A549 (cell line): ENCODE measurements at regions not wholly inside any gene's neighbourhood (a gene's known extent, or its start where the extent isn't known, plus 50 kb on each side); places are given as distances from the start of the nearest gene placed in this dataset.

Experiments
- ATOH8 ChIP-seq: fragments of 250-450 bp; sonication (Bioruptor Pico); IDR thresholded peaks from 2 replicates; pipeline ENCODE4 v1.5.0; 2020; ENCODE audit warnings: low read depth, mild to moderate bottlenecking, moderate library complexity
- BCL3 ChIP-seq: fragments of >200 bp; sonication (Bioruptor Twin); formaldehyde crosslinking; IDR thresholded peaks from 3 replicates; pipeline ENCODE4 v1.6.1; 2016
- CBX2 ChIP-seq: fragments of 200-600 bp; sonication (generic); IDR thresholded peaks from 2 replicates; pipeline ENCODE4 v1.6.1; 2016; ENCODE audit warnings: low read depth, mild to moderate bottlenecking, borderline replicate concordance
- CBX8 ChIP-seq: fragments of 200-600 bp; sonication (generic); IDR thresholded peaks from 2 replicates; pipeline ENCODE4 v1.6.1; 2016
- CHD2 ChIP-seq: fragments of 150-350 bp; IDR thresholded peaks from 2 replicates; pipeline ENCODE4 v1.6.1; 2014; ENCODE audit warnings: low read length; ENCODE audit not compliant: partially characterized antibody
- CHD4 ChIP-seq: fragments of 200-600 bp; sonication (generic); IDR thresholded peaks from 2 replicates; pipeline ENCODE4 v1.6.1; 2016; ENCODE audit warnings: antibody characterized with exemption, mild to moderate bottlenecking, borderline replicate concordance
- EHF ChIP-seq: fragments of 250-450 bp; sonication (Bioruptor Pico); IDR thresholded peaks from 2 replicates; pipeline ENCODE4 v1.5.0; 2020; ENCODE audit warnings: mild to moderate bottlenecking
- EHMT2 ChIP-seq: fragments of 200-600 bp; sonication (generic); IDR thresholded peaks from 2 replicates; pipeline ENCODE4 v1.6.1; 2016; ENCODE audit warnings: antibody characterized with exemption, low read depth, mild to moderate bottlenecking, moderate library complexity
- EP300 ChIP-seq, 2 experiments: fragments of >200 bp; sonication (Bioruptor Twin); formaldehyde crosslinking; IDR thresholded peaks; 2 replicates in 1 of 2; 3 replicates in 1 of 2; pipeline ENCODE4 v1.6.1; 2016 to 2017
- FOXS1 ChIP-seq: fragments of 250-450 bp; sonication (Bioruptor Pico); IDR thresholded peaks from 2 replicates; pipeline ENCODE4 v1.5.0; 2020; ENCODE audit warnings: mild to moderate bottlenecking, moderate library complexity
- GATA3 ChIP-seq: IDR thresholded peaks from 2 replicates; pipeline ENCODE4 v1.6.1; 2012; ENCODE audit warnings: borderline replicate concordance
- HDAC2 ChIP-seq: fragments of 200-600 bp; sonication (generic); IDR thresholded peaks from 2 replicates; pipeline ENCODE4 v1.6.1; 2016
- HES2 ChIP-seq: fragments of >200 bp; sonication (Bioruptor Twin); formaldehyde crosslinking; IDR thresholded peaks from 2 replicates; pipeline ENCODE4 v1.6.1; 2016
- HEYL ChIP-seq: fragments of 250-450 bp; sonication (Bioruptor Pico); IDR thresholded peaks from 2 replicates; pipeline ENCODE4 v1.8.0; 2021; ENCODE audit warnings: mild to moderate bottlenecking, moderate library complexity
- HOXA7 ChIP-seq: fragments of 250-450 bp; sonication (Bioruptor Pico); IDR thresholded peaks from 2 replicates; pipeline ENCODE4 v1.5.0; 2020; ENCODE audit warnings: mild to moderate bottlenecking, moderate library complexity
- HOXB13 ChIP-seq: fragments of 250-450 bp; sonication (Bioruptor Pico); IDR thresholded peaks from 2 replicates; pipeline ENCODE4 v1.5.0; 2020; ENCODE audit warnings: low read depth, mild to moderate bottlenecking, moderate library complexity
- HOXB5 ChIP-seq: fragments of 250-450 bp; sonication (Bioruptor Pico); IDR thresholded peaks from 2 replicates; pipeline ENCODE4 v1.5.0; 2020; ENCODE audit warnings: mild to moderate bottlenecking, moderate library complexity
- JUN ChIP-seq, 2 experiments: fragments of >200 bp; sonication (Bioruptor Twin); formaldehyde crosslinking; IDR thresholded peaks; 2 replicates in 1 of 2; 3 replicates in 1 of 2; pipeline ENCODE4 v1.6.1; 2016 to 2017
- KDM1A ChIP-seq: fragments of 200-600 bp; sonication (generic); IDR thresholded peaks from 2 replicates; pipeline ENCODE4 v1.6.1; 2016; ENCODE audit warnings: low read depth, mild to moderate bottlenecking
- KDM5A ChIP-seq: fragments of 200-600 bp; sonication (generic); IDR thresholded peaks from 2 replicates; pipeline ENCODE4 v1.6.1; 2016; ENCODE audit warnings: antibody characterized with exemption, mild to moderate bottlenecking
- MAZ ChIP-seq: fragments of 150-350 bp; IDR thresholded peaks from 2 replicates; pipeline ENCODE4 v1.6.1; 2014; ENCODE audit warnings: antibody characterized with exemption, low read depth, low read length, borderline replicate concordance
- MYC ChIP-seq: IDR thresholded peaks from 2 replicates; pipeline ENCODE4 v1.6.1; 2012; ENCODE audit warnings: mild to moderate bottlenecking, inconsistent platforms, low read length, improper control_type of control experiment, borderline replicate concordance
- NPAS2 ChIP-seq: fragments of 250-450 bp; sonication (Bioruptor Pico); IDR thresholded peaks from 2 replicates; pipeline ENCODE4 v1.8.0; 2022; ENCODE audit warnings: mild to moderate bottlenecking, moderate library complexity, borderline replicate concordance
- PHF8 ChIP-seq: fragments of 200-600 bp; sonication (generic); IDR thresholded peaks from 2 replicates; pipeline ENCODE4 v1.6.1; 2016; ENCODE audit warnings: low read depth, mild to moderate bottlenecking, antibody characterized with exemption, moderate library complexity, borderline replicate concordance
- POLR2A ChIP-seq: IDR thresholded peaks from 2 replicates; pipeline ENCODE4 v1.6.1; 2012; ENCODE audit warnings: mild to moderate bottlenecking, low read length
- RARB ChIP-seq: fragments of 250-450 bp; sonication (Bioruptor Pico); IDR thresholded peaks from 2 replicates; pipeline ENCODE4 v1.8.0; 2021; ENCODE audit warnings: mild to moderate bottlenecking, moderate library complexity
- REST ChIP-seq: fragments of 200-600 bp; sonication (generic); IDR thresholded peaks from 2 replicates; pipeline ENCODE4 v1.6.1; 2016; ENCODE audit warnings: antibody characterized with exemption, mild to moderate bottlenecking, moderate library complexity
- RNF2 ChIP-seq: fragments of 200-600 bp; sonication (generic); IDR thresholded peaks from 2 replicates; pipeline ENCODE4 v1.6.1; 2016; ENCODE audit warnings: low read depth, mild to moderate bottlenecking, antibody characterized with exemption, moderate library complexity, borderline replicate concordance
- SMC3 ChIP-seq: fragments of >200 bp; sonication (Bioruptor Twin); formaldehyde crosslinking; IDR thresholded peaks from 3 replicates; pipeline ENCODE4 v1.6.1; 2018; ENCODE audit warnings: inconsistent platforms
- SREBF2 ChIP-seq: fragments of 450-650 bp; IDR thresholded peaks from 2 replicates; pipeline ENCODE4 v1.6.1; 2014; ENCODE audit warnings: mild to moderate bottlenecking, moderate library complexity
- TFCP2L1 ChIP-seq: fragments of 250-450 bp; sonication (Bioruptor Pico); IDR thresholded peaks from 2 replicates; pipeline ENCODE4 v1.5.0; 2021; ENCODE audit warnings: mild to moderate bottlenecking
- TP53 ChIP-seq: fragments of 250-450 bp; sonication (Bioruptor Pico); IDR thresholded peaks from 2 replicates; pipeline ENCODE4 v1.5.0; 2021; ENCODE audit warnings: mild to moderate bottlenecking, moderate library complexity
- USF2 ChIP-seq: fragments of 450-650 bp; IDR thresholded peaks from 2 replicates; pipeline ENCODE4 v1.6.1; 2014; ENCODE audit warnings: antibody characterized with exemption
- ZFP36 ChIP-seq: fragments of 450-650 bp; IDR thresholded peaks from 2 replicates; pipeline ENCODE4 v1.6.1; 2014; ENCODE audit warnings: borderline replicate concordance; ENCODE audit not compliant: partially characterized antibody
- ZSCAN20 ChIP-seq: fragments of 250-450 bp; sonication (Bioruptor Pico); IDR thresholded peaks from 2 replicates; pipeline ENCODE4 v1.8.0; 2022; ENCODE audit warnings: mild to moderate bottlenecking, moderate library complexity

- TF ChIP-seq USF2, result peak; percentile 32; the same call in 1 of the 2 replicates
- no peak for TF ChIP-seq TP53
- no peak for TF ChIP-seq HDAC2
- no peak for TF ChIP-seq CBX8
- no peak for TF ChIP-seq SREBF2
- TF ChIP-seq NPAS2 (CRISPR knock-in tag), result no peak
- TF ChIP-seq HEYL (CRISPR knock-in tag), result no peak
- no peak for TF ChIP-seq CHD2
- no peak for TF ChIP-seq HOXB5 (CRISPR knock-in tag)
- no peak for TF ChIP-seq BCL3
- no peak for TF ChIP-seq KDM1A
- no peak for TF ChIP-seq CBX2
- 0 out of 2 replicates have a peak, but pooled peaks have one; percentile 25 for TF ChIP-seq MYC
- TF ChIP-seq TFCP2L1, result no peak
- no peak for TF ChIP-seq REST
- no peak for TF ChIP-seq ZSCAN20 (CRISPR knock-in tag)
- no peak for TF ChIP-seq EHF (CRISPR knock-in tag)
- no peak for TF ChIP-seq PHF8
- TF ChIP-seq RNF2, result no peak
- 0 out of 2 replicates have a peak, but pooled peaks have one; percentile 15 for TF ChIP-seq ATOH8 (CRISPR knock-in tag)
- TF ChIP-seq SMC3, result peak; percentile 19; the same call in 1 of the 3 replicates
- no peak for TF ChIP-seq EHMT2
- no peak for TF ChIP-seq HES2
- TF ChIP-seq GATA3, result peak; percentile 41; the same call in 1 of the 2 replicates
- no peak for TF ChIP-seq POLR2A
- no peak for TF ChIP-seq MAZ
- TF ChIP-seq KDM5A, result no peak
- no peak for TF ChIP-seq CHD4
- peak; percentile 37 to 63; a peak in 2 of 5 replicates for TF ChIP-seq JUN (IDR thresholded peaks at IDR 0.05)
- peak in 1 of 2 experiments; percentile 45; a peak in 2 of 5 replicates for TF ChIP-seq EP300 (IDR thresholded peaks at IDR 0.05)
- TF ChIP-seq HOXA7 (CRISPR knock-in tag), result no peak
- no peak for TF ChIP-seq HOXB13 (CRISPR knock-in tag)
- TF ChIP-seq ZFP36, result no peak
- TF ChIP-seq RARB (CRISPR knock-in tag), result no peak
- TF ChIP-seq FOXS1, result no peak
These were observed 334.1 kb upstream of the MYT1L start (continued) for GRCh38 chr2:2664989-2665833.
